Neural progenitor cell (in vitro differentiated cells): ENCODE measurements at regions not wholly inside any gene's neighbourhood (a gene's known extent, or its start where the extent isn't known, plus 50 kb on each side); places are given as distances from the start of the nearest gene placed in this dataset.

Experiments
- EZH2 ChIP-seq: fragments of 200-600 bp; sonication (generic); IDR thresholded peaks from 2 replicates; pipeline ENCODE4 v1.6.1; 2017; ENCODE audit warnings: antibody characterized with exemption, mild to moderate bottlenecking, moderate library complexity
- EZH2phosphoT487 ChIP-seq: fragments of 200-600 bp; sonication (generic); IDR thresholded peaks from 2 replicates; pipeline ENCODE4 v1.6.1; 2017; ENCODE audit warnings: antibody characterized with exemption
- TF ChIP-seq, protein P1 (sequence below): fragments of 200-600 bp; sonication (generic); IDR thresholded peaks from 2 replicates; pipeline ENCODE4 v1.5.1; 2017; ENCODE audit warnings: antibody characterized with exemption, mild to moderate bottlenecking

- TF ChIP-seq, protein P1, sequence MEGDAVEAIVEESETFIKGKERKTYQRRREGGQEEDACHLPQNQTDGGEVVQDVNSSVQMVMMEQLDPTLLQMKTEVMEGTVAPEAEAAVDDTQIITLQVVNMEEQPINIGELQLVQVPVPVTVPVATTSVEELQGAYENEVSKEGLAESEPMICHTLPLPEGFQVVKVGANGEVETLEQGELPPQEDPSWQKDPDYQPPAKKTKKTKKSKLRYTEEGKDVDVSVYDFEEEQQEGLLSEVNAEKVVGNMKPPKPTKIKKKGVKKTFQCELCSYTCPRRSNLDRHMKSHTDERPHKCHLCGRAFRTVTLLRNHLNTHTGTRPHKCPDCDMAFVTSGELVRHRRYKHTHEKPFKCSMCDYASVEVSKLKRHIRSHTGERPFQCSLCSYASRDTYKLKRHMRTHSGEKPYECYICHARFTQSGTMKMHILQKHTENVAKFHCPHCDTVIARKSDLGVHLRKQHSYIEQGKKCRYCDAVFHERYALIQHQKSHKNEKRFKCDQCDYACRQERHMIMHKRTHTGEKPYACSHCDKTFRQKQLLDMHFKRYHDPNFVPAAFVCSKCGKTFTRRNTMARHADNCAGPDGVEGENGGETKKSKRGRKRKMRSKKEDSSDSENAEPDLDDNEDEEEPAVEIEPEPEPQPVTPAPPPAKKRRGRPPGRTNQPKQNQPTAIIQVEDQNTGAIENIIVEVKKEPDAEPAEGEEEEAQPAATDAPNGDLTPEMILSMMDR: no peak
- TF ChIP-seq EZH2 (no peak), EZH2phosphoT487 (no peak)
These were observed 455.6 kb upstream of the RARB start for GRCh38 chr3:24972491-24972890.
